ENCODE measurements at regions not wholly inside any gene's neighbourhood (a gene's known extent, or its start where the extent isn't known, plus 50 kb on each side); places are given as distances from the start of the nearest gene placed in this dataset.

- DNase-seq = no peak
Observed at GRCh38 chr2:19675856-19676460, 225.8 kb downstream of the TTC32 start.

DNA sequence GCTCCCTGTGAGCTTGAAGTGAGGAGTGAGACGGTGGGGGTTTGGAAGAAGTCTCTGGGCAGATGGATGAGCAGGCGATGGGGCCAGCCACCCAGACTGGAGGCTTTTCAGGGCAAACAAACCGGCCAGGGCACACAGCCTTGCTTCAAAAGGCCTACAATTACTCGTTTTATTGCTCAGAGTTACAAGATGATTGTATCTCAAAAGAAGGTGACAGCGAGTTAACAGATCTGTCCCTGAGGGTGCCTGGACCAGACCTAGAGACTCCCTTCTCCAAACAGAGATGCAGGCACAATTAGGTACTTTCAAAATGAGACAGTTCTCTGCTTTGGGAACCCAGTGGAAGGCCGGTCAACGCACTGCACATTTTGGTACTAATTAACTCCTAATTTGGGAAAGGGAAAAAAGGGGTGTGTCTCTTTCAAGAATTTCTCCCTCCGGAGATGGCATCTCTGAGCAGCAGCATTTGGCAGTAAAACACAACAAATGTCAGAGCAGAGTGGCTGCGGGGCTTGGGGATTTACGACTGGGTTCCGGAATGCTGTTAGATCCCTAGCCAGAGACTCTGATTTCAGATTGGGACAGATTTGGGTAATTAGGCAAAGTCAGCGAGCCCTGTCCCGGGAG, 226.7 kb downstream of the TTC32 start:
- no peak for DNase-seq

DNA sequence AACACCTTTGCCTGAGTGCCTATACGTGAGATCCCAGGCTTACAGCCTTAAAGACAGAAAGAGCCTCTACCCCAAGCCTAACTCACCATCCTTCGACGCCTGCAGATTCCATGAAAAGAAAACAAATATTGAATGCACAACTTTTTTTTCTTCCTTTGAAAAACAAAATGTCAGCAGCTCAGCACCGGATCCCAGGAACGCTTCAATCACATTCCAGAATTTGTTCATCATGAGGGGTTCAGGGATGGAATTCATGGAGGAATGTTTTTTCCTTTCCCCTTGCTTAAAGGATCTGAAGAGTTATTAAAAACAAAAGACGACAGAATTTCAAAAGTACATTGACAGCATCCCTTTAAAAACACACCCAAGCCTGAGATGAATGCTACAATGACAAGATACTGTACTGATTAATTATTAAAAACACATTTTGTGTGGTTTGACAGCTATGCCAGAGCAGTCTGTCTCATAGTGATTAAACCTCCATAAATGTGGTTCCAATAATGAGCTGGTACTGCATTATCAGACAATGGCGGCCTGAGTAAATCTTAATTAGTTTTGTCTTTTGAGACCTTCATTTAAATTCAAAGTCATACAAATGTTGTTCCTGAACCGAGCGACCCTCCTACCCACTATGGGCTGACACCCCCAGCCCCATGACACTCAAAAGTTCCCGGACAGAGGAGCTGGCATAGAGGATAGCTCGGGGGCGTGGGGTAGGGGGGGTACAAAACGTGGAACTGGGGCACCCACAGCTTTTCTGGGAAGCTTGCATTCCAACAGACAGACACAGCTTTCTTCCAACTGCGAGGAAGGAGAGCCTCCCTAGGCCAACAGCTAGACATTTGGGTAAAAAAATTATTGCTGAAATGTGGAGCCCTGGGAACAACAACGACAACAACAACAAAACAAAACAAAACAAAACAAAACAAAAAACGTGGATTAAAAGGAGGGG, 227.5 kb downstream of the TTC32 start:
- DNase-seq = no peak

DNA sequence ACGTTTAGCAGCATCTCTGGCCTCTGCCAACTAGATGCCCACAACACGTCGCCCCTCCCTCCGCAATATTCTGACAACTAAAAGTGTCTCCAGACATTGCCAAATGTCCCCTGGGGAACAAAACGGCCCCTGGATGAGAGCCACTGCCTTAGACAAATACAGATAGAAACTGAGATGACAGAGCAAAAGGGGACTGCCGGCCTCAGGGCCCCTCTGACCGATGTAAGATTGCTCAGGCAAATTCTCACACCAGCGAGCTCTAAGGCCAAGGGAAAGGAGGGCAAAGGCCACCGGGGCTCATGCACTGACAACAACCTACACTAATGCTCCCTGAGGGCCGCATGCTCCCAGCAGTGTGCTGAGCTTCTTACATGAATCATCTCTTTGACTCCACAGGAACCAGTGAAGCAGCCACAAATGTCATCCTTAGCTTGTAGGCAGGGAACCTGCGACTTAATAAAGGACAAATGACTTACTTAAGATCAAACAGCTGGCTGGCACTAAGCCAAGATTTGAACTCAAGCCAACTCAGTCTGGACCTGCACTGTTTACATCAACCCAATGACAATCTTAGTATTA, 228.5 kb downstream of the TTC32 start:
- DNase-seq = no peak

- DNase-seq = no peak
Observed at GRCh38 chr2:19671916-19672315, 229.9 kb downstream of the TTC32 start.

- DNase-seq = no peak
Observed at GRCh38 chr2:19671311-19671710, 230.5 kb downstream of the TTC32 start.

DNA sequence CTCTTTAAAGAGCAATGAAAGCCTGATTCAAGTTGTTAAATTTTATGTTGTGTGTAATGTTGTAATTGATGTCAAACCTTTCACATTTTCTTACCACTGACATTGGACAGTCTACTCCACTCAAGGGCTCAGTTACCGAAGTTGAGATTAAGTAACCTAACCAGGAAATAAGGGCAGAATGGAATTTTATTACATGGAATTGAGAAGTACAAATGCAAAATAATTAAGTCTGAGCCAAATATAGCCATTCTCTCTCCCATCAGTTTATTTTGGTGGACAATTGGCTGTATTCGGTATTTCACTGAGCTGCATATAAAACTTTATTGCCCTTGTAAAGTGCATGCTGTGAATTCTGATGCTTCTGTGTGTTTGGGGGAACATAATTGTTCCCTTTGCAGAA, 231.5 kb downstream of the TTC32 start:
- DNase-seq = no peak

GRCh38 chr2:19669559-19669958, 232.2 kb downstream of the TTC32 start:
- DNase-seq = no peak

DNA sequence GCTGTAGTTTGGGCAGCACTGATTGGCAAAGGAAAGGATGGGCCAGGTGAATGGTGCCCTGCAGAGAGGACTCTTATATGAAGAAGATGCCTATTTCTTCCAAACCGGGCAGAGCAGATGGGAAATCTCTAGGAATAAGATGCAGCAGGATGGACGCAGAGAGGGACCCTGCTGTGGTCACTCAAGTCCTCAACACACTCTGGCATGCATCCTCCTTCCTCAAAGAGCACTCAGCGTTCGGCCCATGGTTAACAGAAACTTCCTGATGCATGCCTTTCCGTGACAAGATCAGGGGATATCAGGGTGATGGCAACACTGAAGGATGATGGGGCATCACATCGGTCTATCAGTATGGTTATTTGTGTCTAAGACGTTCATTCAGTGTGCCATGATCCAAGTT, 232.7 kb downstream of the TTC32 start:
- DNase-seq = no peak

- DNase-seq = no peak
Observed at GRCh38 chr2:19667536-19667949, 234.2 kb downstream of the TTC32 start.

- DNase-seq = no peak
Observed at GRCh38 chr2:19667085-19667484, 234.7 kb downstream of the TTC32 start.

DNA sequence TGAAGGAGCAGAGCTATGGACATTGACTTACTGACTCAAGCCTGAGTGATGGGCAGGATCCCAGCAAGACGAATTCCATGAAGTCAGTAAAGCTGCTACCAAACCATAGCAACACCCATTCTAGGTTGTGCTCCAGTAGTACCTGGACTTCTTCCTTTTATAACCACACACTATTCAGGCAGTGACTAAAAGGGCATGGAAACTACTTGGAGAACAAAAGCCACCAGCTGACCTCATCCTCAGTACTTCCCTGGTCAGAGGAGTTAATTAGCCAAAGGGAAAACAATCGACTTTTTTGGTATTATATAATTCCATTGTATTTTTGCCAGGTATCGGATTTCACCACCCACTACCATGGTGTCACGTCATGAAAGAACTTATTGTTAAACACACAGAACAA, 237.1 kb downstream of the TTC32 start:
- no peak for DNase-seq

DNA sequence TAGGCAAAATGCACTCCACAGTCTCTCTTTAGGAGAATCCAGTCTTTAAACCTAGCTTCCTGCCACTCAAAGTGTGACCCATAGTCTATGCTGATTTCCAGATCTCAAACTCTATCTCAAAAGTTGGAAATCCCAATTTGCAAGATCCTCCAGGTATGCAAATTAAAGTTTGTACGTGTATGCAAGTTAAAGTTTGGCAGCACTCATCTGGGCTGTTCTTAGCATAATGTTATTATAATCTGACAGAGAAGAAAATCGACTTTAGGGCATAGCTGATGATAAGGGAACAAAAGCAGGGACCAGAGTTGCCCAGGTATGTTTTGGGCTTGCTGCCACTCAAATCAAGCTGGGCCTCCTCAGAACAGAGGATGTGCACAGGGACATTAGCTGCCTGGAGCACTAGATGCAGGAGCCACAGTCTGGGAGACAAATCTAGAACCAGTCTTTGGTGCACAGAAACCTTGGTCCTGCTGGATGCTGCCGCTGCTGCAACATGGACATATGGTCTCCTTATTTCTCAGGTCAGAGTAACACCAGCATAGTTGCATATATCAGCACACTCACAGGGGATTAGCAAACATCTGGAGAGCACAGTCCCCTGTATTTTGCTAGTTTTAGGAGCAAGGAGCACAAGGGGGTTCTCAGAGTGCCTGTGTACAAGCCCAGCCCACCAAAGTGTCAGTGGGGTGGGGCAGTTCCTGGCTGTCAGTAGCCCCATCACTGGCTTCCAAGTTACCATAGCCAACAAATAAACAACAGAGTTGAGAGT, 242.6 kb downstream of the TTC32 start:
- no peak for DNase-seq

DNA sequence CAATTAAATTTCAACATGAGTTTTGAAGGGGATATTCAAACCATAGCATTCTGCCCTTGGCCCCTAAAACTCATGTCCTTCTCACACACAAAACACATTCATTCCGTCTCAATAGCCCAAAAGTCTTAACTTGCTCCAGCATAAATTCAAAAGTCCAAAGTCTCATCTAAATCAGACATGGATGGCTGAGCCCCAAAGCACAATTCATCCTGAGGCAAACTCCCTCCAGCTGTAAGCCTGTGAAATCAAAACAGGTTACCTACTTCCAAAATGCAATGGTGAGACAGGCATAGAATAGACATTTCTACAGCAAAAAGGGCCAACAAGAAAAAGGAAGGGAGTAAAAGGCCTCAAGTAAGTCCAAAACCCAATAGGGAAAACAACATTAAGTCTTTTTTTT, 245.8 kb downstream of the TTC32 start:
- no peak for DNase-seq

DNA sequence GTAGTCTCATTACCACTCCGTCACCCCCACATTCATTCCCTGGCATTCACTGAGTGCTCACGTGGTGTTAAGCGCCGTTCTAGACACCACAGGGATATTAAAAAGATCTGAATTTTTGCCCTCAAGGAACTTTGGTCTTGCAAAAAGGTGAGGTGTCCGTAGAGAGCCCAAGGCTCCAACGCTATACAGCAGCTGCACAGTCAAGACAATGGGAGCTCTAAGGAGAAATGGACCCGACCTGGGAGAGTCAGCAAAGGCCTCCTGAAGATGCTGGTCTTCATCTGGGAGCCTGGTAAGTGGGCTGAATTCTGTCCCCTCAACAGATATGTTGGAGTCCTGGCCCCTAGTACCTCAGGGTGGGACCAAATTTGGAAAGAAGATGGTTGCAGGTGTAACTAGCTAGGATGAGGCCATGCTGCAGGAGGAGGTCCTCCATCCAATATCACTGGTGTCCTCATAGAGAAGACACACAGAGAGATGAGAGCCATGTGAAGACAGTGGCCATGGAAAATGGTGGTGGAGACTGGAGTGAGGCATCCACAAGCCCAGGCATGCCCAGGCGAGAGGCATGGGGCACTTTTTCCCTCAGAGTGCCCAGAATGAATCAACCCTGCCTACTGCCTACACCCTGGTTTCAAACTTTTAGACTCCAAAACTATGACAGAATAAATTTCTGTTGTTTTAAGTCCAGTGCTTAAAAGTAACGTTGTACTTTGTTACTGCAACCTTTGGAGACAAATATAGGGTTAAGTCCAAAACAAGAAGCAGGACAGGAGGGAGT, 247.3 kb downstream of the TTC32 start:
- DNase-seq = no peak

DNA sequence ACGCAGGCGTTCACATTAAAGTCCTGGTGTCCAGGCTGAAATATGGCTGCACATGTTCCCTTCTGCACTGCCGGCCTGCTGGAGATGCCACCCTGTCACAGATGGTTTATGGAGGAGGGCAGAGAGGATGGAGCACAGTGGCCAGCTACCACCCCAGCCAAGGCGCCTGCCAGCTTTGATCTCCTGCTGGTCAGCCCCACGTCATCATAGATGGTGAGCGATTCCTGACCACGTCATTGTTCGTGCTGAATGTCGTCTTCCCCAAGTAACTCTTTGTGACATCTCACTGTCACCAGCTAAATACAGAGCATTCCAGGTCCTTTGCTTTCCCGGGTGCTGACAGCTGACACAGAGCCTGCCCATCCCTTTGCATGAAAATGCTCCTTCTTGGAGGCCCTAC, 248.3 kb downstream of the TTC32 start:
- DNase-seq = no peak

- no peak for DNase-seq
Observed at GRCh38 chr2:19652811-19653210, 249.0 kb downstream of the TTC32 start.

DNA sequence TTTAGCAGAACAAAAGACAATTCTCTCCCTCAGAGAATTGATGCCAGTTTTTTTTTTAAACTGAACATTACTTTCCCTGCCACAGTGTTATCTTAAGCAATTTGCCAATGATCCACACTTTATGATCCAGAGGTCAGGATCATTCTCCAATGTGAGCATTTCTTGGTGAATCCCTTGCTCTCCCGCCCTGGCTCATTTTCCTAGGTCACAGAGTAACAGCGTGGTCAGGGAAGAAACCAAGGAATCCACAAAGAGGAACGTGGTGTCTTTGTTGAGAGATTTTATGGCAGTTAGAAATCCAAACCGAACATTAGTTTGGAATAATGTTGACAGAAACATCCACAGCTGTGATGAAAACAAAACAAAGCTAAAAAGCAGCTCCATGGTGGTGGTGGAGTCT, 250.3 kb downstream of the TTC32 start:
- DNase-seq = no peak

DNA sequence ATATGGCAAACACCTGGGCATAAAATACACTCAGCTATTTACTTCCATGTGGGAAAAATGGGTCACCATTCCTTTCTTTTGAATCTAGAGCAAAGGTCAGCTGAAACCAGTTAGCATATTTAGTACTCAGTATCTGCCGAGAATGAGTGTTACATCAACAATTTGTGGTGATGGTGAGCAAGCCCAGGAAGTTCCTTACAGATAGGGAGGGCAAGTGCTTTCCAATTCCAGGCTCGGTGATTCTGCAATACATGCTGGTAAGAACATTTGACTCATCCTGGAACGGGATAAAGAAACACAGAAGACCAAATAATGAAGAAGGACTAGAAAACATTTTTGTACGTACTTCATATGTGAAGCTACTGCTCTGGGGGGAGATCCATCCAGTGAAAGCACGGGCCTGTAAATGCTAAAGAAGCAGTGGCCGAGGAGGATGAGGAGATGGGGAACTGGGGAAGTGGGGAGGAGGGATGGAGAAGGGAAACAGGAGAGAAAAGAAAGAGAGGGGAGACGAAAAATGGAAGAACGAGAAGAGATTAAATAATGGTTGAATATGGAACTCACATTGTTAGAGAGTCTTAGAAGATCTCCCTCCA, 251.9 kb downstream of the TTC32 start:
- no peak for DNase-seq

GRCh38 chr2:19649142-19649541, 252.6 kb downstream of the TTC32 start:
- DNase-seq = no peak

GRCh38 chr2:19648583-19648982, 253.2 kb downstream of the TTC32 start:
- DNase-seq = no peak

DNA sequence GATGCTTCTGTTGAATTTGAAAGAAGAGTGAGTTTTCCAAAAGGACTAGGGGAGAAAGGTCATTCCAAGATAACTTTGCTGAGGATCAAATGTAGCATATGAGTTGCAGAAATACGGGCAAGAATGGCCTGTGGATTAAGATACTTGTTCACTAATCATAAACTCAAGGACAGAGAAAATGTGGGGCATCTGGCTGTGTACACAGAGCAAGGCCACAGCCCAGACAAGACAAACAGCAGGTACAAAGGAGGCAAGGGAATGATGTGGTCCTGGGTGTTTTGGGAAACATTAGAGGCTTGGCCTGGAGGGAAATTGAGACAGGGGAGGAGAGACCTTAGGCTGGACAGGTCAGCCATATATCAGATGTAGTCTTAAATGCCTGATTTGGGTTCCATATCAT, 254.8 kb downstream of the TTC32 start:
- no peak for DNase-seq

All from GF-D8 (cell line).